RPMI8226 (cell line): ENCODE measurements at regions not wholly inside any gene's neighbourhood (a gene's known extent, or its start where the extent isn't known, plus 50 kb on each side); places are given as distances from the start of the nearest gene placed in this dataset.

Source experiments
- DNase-seq: peaks from one replicate; pipeline ENCODE4 v3.0.0-alpha.2; 2015

DNA sequence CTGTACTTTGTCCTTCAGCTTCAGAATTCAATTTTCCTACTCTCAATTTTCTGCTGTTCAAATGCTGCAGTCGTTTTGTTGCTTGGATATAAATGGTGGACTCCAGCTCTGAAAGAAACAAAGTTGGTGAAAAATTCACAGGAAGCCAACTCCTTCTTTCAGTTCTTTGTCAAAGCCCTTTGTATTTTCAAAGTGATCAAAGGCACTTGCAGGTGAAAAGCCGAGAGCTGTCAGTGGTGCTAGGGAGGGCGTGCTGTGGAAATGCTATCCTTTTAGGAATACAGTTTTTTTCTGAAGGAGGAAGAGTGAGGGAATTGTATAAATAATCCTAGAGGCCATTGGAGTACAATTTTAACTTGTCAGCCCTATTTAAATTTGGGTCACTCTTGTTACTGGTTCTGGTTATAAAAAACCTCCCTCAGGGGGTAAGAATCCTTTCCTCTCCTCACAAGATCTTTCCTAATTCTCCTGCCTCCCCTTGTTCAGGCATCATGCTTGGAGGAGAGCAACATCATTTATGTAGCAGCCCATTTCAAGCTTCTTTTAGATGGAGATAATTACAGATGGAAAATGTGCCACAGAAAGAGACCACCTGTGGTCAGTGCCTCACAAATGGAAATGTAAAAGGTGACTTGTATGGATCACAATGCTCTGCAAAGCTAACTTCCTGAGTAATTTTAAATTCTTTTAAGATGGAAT, 62.5 kb upstream of the GHR start:
- no peak for DNase-seq

DNA sequence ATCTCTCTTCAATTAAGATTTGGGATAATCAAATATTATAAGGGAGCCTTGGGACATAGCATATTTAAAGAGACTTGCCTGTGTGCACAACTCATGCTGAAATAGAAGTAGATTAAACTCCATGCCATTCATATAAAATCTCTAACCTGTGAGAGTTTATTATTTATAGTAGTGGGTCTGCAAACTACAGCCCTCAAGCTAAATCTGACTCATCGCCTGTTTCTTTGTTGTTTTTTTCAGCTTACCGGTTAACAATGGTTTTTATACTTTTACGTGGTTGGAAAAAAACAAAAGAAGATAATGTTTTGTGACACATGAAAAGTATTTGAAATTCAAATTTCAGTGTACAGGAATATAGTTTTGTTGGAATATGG, 61.9 kb upstream of the GHR start:
- no peak for DNase-seq

DNA sequence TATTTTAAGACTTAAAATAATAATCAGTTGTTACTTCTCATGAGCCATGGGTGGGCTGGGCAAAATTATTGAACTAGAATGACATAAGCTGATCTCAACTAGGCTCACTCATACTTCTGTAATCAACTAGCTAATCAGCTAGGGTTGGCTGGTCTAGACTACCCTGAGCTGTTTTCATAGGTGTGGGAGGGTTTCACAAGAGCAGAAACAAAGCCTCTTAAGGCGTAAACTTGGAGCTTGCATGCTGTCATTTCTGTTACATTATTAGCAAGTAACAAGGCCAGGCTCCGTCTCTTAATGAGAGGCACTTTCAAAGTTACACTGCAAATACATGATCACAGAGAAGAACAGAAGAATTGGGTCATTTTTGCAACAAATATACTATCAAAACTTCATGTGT, 57.2 kb upstream of the GHR start:
- DNase-seq = no peak
